ENCODE measurements at regions not wholly inside any gene's neighbourhood (a gene's known extent, or its start where the extent isn't known, plus 50 kb on each side); places are given as distances from the start of the nearest gene placed in this dataset.
A peak's percentile ranks its signal among the peaks of the same experiment; 100 is the strongest.

DNA sequence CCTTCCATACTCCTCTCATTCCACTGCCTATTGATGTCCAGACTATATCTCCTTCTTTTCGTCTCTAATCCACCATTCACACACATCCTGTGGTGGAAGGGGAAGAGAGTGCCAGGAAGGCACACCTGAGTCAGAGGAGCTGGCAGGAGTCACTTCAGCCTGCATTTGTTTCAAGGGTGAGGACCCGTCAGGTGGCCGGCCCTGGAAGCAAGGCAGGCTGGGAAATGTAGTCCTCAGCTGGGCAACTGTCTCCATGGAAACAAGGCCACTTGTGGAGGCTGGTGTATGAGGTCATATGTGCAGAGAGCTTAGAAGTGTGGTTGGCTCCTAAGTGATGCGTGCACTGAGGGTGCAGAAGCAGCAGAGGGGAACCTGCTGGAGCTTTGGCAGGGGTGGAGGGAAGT lies 278.4 kb downstream of the NSG2 start:
- intact Hi-C loops (cut with micrococcal nuclease; ENCODE audit: unreplicated experiment): no loop called here
- H3K27ac ChIP-seq (ENCODE audit: low read length): no peak overlapping the region
- in situ Hi-C loops (cut with HindIII; ENCODE audit: low pct_unique_long_range_greater_than_20kb, low sequenced_read_pairs): no loop called here

GRCh38 chr5:174324680-174325079 lies 279.2 kb downstream of the NSG2 start:
- Histone ChIP-seq H3K36me3 (ENCODE audit: control insufficient read depth, insufficient read depth, low read length) (no peaks in the 10 kb centered on the region), H3K4me1 (ENCODE audit: control insufficient read depth, insufficient read depth, low read length) (no peaks in the 10 kb centered on the region), H3K4me3 (ENCODE audit: low read depth in 2 of 2, low read length in 2 of 2) (no peak overlapping the region), H3K9me3 (ENCODE audit: control insufficient read depth, insufficient read depth, low read depth, low read length) (no peaks in the 10 kb centered on the region), H3K27me3 (ENCODE audit: control insufficient read depth, insufficient read depth, low read length) (peaks cover 26% of the 10 kb centered on the region), H3K27ac (ENCODE audit: low read length) (no peak overlapping the region)
- DNase-seq (ENCODE audit: low read depth, low spot score) (no peak), ATAC-seq (no peak)
- intact Hi-C loops (cut with micrococcal nuclease; ENCODE audit: unreplicated experiment) (loop anchor here (5.0 kb wide), 1 partner anchor 613 kb away; no protein-coding TSS in a partner anchor), in situ Hi-C loops (cut with HindIII; ENCODE audit: low pct_unique_long_range_greater_than_20kb, low sequenced_read_pairs) (no loop called here)
- ChIA-PET CTCF (interaction anchor here (0.9 kb wide), 1 partner anchor 13 kb away, joined by 4 read pairs; no protein-coding TSS in a partner anchor), POLR2A (no interaction called here)
- TF ChIP-seq, protein P1, sequence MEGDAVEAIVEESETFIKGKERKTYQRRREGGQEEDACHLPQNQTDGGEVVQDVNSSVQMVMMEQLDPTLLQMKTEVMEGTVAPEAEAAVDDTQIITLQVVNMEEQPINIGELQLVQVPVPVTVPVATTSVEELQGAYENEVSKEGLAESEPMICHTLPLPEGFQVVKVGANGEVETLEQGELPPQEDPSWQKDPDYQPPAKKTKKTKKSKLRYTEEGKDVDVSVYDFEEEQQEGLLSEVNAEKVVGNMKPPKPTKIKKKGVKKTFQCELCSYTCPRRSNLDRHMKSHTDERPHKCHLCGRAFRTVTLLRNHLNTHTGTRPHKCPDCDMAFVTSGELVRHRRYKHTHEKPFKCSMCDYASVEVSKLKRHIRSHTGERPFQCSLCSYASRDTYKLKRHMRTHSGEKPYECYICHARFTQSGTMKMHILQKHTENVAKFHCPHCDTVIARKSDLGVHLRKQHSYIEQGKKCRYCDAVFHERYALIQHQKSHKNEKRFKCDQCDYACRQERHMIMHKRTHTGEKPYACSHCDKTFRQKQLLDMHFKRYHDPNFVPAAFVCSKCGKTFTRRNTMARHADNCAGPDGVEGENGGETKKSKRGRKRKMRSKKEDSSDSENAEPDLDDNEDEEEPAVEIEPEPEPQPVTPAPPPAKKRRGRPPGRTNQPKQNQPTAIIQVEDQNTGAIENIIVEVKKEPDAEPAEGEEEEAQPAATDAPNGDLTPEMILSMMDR (IDR thresholded peaks at IDR 0.05): no peak
- no peak for TF ChIP-seq SIN3A (IDR thresholded peaks at IDR 0.05; ENCODE audit: borderline replicate concordance, insufficient read depth, low read depth, low read length)
- TF ChIP-seq POLR2AphosphoS5 (IDR thresholded peaks at IDR 0.05; ENCODE audit: low read depth, low read length): no peak
- no peak for TF ChIP-seq TCF7L2 (IDR thresholded peaks at IDR 0.05; ENCODE audit: low read depth, low read length)
- TF ChIP-seq, protein P2, sequence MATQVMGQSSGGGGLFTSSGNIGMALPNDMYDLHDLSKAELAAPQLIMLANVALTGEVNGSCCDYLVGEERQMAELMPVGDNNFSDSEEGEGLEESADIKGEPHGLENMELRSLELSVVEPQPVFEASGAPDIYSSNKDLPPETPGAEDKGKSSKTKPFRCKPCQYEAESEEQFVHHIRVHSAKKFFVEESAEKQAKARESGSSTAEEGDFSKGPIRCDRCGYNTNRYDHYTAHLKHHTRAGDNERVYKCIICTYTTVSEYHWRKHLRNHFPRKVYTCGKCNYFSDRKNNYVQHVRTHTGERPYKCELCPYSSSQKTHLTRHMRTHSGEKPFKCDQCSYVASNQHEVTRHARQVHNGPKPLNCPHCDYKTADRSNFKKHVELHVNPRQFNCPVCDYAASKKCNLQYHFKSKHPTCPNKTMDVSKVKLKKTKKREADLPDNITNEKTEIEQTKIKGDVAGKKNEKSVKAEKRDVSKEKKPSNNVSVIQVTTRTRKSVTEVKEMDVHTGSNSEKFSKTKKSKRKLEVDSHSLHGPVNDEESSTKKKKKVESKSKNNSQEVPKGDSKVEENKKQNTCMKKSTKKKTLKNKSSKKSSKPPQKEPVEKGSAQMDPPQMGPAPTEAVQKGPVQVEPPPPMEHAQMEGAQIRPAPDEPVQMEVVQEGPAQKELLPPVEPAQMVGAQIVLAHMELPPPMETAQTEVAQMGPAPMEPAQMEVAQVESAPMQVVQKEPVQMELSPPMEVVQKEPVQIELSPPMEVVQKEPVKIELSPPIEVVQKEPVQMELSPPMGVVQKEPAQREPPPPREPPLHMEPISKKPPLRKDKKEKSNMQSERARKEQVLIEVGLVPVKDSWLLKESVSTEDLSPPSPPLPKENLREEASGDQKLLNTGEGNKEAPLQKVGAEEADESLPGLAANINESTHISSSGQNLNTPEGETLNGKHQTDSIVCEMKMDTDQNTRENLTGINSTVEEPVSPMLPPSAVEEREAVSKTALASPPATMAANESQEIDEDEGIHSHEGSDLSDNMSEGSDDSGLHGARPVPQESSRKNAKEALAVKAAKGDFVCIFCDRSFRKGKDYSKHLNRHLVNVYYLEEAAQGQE (IDR thresholded peaks at IDR 0.05; ENCODE audit: insufficient read depth in 1 of 2, low read depth in 2 of 2, low read length in 1 of 2): no peak
- no TSS peak for BruUV-seq (replicated peaks)

More for the DNA sequence above, 278.4 kb downstream of the NSG2 start:
- Histone ChIP-seq H3K27me3 (ENCODE audit: control insufficient read depth, insufficient read depth, low read length) (peaks cover 30% of the 10 kb centered on the region), H3K9me3 (ENCODE audit: control insufficient read depth, insufficient read depth, low read depth, low read length) (no peaks in the 10 kb centered on the region), H3K4me3 (ENCODE audit: low read depth in 2 of 2, low read length in 2 of 2) (no peak overlapping the region; a peak in 1 of 4 replicates), H3K4me1 (ENCODE audit: control insufficient read depth, insufficient read depth, low read length) (no peaks in the 10 kb centered on the region), H3K36me3 (ENCODE audit: control insufficient read depth, insufficient read depth, low read length) (no peaks in the 10 kb centered on the region)
- no peak for TF ChIP-seq POLR2AphosphoS5 (IDR thresholded peaks at IDR 0.05; ENCODE audit: low read depth, low read length)
- peak; percentile 17 for DNase-seq (ENCODE audit: low read depth, low spot score)
- BruUV-seq (replicated peaks): no TSS peak
- peak; percentile 71; the same call in 1 of the 2 replicates for ATAC-seq
- ChIA-PET POLR2A (no interaction called here), CTCF (interaction anchor here (0.9 kb wide), 1 partner anchor 12 kb away, joined by 4 read pairs; no protein-coding TSS in a partner anchor)

DNA sequence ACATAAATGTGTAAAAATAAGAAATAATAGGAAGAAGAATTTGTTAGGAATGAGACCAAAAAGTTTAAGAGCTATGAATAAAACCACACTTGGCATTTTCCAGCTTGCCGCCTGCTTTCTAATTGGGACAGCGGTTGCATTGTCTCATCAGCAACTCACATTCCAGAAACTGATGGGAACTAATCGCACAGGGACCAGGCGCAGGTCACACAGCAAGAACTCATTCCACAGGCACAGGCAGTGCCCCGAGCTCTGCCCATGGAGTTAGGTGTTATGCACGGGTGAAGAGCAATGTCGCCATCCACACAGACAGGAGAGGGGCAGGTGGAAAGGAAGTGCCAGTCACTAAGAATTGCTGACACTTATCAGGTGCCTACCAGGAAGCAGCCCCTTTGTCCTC lies 279.9 kb downstream of the NSG2 start:
- intact Hi-C loops (cut with micrococcal nuclease; ENCODE audit: unreplicated experiment) (loop anchor here (5.0 kb wide), 1 partner anchor 612 kb away; no protein-coding TSS in a partner anchor), in situ Hi-C loops (cut with HindIII; ENCODE audit: low pct_unique_long_range_greater_than_20kb, low sequenced_read_pairs) (no loop called here)
- H3K27me3 ChIP-seq (ENCODE audit: control insufficient read depth, insufficient read depth, low read length): peaks cover 27% of the 10 kb centered on the region
- H3K9me3 ChIP-seq (ENCODE audit: control insufficient read depth, insufficient read depth, low read depth, low read length): no peaks in the 10 kb centered on the region
- no peak overlapping the region for H3K4me3 ChIP-seq (ENCODE audit: low read depth in 2 of 2, low read length in 2 of 2)
- no peak for ATAC-seq
- ChIA-PET POLR2A (no interaction called here), CTCF (no interaction called here)
- H3K36me3 ChIP-seq (ENCODE audit: control insufficient read depth, insufficient read depth, low read length): no peaks in the 10 kb centered on the region
- no peaks in the 10 kb centered on the region for H3K4me1 ChIP-seq (ENCODE audit: control insufficient read depth, insufficient read depth, low read length)
- H3K27ac ChIP-seq (ENCODE audit: low read length): no peak overlapping the region
- TF ChIP-seq POLR2AphosphoS5 (IDR thresholded peaks at IDR 0.05; ENCODE audit: low read depth, low read length): no peak
- TF ChIP-seq, protein P2 (IDR thresholded peaks at IDR 0.05; ENCODE audit: insufficient read depth in 1 of 2, low read depth in 2 of 2, low read length in 1 of 2): no peak
- no peak for TF ChIP-seq SIN3A (IDR thresholded peaks at IDR 0.05; ENCODE audit: borderline replicate concordance, insufficient read depth, low read depth, low read length)
- TF ChIP-seq TCF7L2 (IDR thresholded peaks at IDR 0.05; ENCODE audit: low read depth, low read length): no peak
- TF ChIP-seq, protein P1 (IDR thresholded peaks at IDR 0.05): no peak
- DNase-seq (ENCODE audit: low read depth, low spot score): no peak
- no TSS peak for BruUV-seq (replicated peaks)

Measured in Panc1 (cell line).